ENCODE measurements at regions not wholly inside any gene's neighbourhood (a gene's known extent, or its start where the extent isn't known, plus 50 kb on each side); places are given as distances from the start of the nearest gene placed in this dataset.
"Not testable (repeated sequence)": the region's sequence is repeated elsewhere in the genome, so short reads cannot be mapped to it uniquely, and the experiment has no call there.

DNA sequence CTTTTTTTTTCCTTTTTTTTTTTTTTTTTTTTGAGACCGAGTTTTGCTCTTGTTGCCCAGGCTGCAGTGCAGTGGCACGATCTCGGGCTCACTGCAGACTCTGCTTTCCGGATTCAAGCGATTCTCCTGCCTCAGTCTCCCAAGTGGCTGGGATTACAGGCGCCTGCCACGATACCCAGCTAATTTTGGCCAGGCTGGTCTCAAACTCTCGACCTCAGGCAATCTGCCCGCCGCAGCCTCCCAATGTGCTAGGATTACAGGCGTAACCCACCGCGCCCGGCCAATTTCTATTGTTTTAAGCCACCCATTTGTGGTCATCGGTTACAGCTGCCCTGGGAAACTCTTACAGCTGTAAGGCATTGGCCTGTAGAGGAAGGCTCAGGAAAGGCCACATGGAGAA, 617.7 kb downstream of the GABRG2 start (continued):
- no peak for TF ChIP-seq ZNF302 (CRISPR knock-in tag; IDR thresholded peaks at IDR 0.05)
- no peak for TF ChIP-seq KDM1A (IDR thresholded peaks at IDR 0.05; ENCODE audit: low read depth)
- TF ChIP-seq CBX2 (IDR thresholded peaks at IDR 0.05; ENCODE audit: borderline replicate concordance, low read depth), result no peak
- no peak for TF ChIP-seq HOXB13 (CRISPR knock-in tag; IDR thresholded peaks at IDR 0.05; ENCODE audit: low read depth)
- TF ChIP-seq JUN (IDR thresholded peaks at IDR 0.05), result no peak

DNA sequence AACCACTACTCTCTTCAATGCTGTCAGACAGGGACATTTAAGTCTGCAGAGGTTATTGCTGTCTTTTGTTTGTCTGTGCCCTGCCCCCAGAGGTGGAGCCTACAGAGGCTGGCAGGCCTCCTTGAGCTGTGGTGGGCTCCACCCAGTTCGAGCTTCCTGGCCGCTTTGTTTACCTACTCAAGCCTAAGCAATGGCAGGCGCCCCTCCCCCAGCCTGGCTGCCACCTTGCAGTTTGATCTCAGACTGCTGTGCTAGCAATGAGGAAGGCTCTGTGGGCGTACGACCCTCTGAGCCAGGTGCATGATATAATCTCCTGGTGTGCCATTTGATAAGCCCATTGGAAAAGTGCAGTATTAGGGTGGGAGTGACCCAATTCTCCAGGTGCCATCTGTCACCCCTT, 628.7 kb downstream of the GABRG2 start:
- H3K4me3 ChIP-seq; POLR2A ChIA-PET; H3K27ac ChIP-seq; H3K9me3 ChIP-seq; H3K4me1 ChIP-seq; CTCF ChIA-PET; FAIRE-seq; DNase-seq (ENCODE audit: low read depth in 1 of 2, low spot score in 1 of 2); H3K4me2 ChIP-seq; ATAC-seq: not testable (repeated sequence)
- 0% methylated on average over 3 of the region's 5 CpGs for WGBS (ENCODE audit: missing lambda C conversion rate)

GRCh38 chr5:162699361-162699760, 631.8 kb downstream of the GABRG2 start:
- FAIRE-seq (no peak), ATAC-seq (no peak), DNase-seq (ENCODE audit: low read depth in 1 of 2, low spot score in 1 of 2) (no peak)
- ChIA-PET CTCF (no interaction called here), POLR2A (no interaction called here)
- no peak overlapping the region for H3K27ac ChIP-seq
- no peaks in the 10 kb centered on the region for H3K4me1 ChIP-seq
- H3K4me3 ChIP-seq, result no peak overlapping the region
- H3K9me3 ChIP-seq, result no peaks in the 10 kb centered on the region
- H3K4me2 ChIP-seq, result no peak overlapping the region
- no peak for TF ChIP-seq ZSCAN20 (CRISPR knock-in tag; IDR thresholded peaks at IDR 0.05)
- no peak for TF ChIP-seq FOSB (CRISPR knock-in tag; IDR thresholded peaks at IDR 0.05)
- no peak for TF ChIP-seq JUNB (IDR thresholded peaks at IDR 0.05)
- no peak for TF ChIP-seq EHF (CRISPR knock-in tag; IDR thresholded peaks at IDR 0.05)
- TF ChIP-seq, protein P1, sequence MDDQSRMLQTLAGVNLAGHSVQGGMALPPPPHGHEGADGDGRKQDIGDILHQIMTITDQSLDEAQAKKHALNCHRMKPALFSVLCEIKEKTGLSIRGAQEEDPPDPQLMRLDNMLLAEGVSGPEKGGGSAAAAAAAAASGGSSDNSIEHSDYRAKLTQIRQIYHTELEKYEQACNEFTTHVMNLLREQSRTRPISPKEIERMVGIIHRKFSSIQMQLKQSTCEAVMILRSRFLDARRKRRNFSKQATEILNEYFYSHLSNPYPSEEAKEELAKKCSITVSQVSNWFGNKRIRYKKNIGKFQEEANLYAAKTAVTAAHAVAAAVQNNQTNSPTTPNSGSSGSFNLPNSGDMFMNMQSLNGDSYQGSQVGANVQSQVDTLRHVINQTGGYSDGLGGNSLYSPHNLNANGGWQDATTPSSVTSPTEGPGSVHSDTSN (IDR thresholded peaks at IDR 0.05), result no peak
- no peak for TF ChIP-seq HOXB13 (CRISPR knock-in tag; IDR thresholded peaks at IDR 0.05; ENCODE audit: low read depth)
- TF ChIP-seq CEBPB (IDR thresholded peaks at IDR 0.05), result no peak
- TF ChIP-seq, protein P2, sequence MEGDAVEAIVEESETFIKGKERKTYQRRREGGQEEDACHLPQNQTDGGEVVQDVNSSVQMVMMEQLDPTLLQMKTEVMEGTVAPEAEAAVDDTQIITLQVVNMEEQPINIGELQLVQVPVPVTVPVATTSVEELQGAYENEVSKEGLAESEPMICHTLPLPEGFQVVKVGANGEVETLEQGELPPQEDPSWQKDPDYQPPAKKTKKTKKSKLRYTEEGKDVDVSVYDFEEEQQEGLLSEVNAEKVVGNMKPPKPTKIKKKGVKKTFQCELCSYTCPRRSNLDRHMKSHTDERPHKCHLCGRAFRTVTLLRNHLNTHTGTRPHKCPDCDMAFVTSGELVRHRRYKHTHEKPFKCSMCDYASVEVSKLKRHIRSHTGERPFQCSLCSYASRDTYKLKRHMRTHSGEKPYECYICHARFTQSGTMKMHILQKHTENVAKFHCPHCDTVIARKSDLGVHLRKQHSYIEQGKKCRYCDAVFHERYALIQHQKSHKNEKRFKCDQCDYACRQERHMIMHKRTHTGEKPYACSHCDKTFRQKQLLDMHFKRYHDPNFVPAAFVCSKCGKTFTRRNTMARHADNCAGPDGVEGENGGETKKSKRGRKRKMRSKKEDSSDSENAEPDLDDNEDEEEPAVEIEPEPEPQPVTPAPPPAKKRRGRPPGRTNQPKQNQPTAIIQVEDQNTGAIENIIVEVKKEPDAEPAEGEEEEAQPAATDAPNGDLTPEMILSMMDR (IDR thresholded peaks at IDR 0.05), result no peak
- TF ChIP-seq RAD21 (conservative IDR thresholded peaks at IDR 0.05 in 1 of 2, IDR thresholded peaks at IDR 0.05 in 1 of 2), result no peak
- TF ChIP-seq HOXB5 (CRISPR knock-in tag; IDR thresholded peaks at IDR 0.05), result no peak
- TF ChIP-seq HOXA7 (CRISPR knock-in tag; IDR thresholded peaks at IDR 0.05), result no peak
- TF ChIP-seq FOXS1 (CRISPR knock-in tag; IDR thresholded peaks at IDR 0.05), result no peak
- no peak for TF ChIP-seq BHLHE40 (IDR thresholded peaks at IDR 0.05; ENCODE audit: low read depth, low read length)
- no peak for TF ChIP-seq MAZ (IDR thresholded peaks at IDR 0.05; ENCODE audit: borderline replicate concordance, low read depth, low read length)
- TF ChIP-seq MAX (IDR thresholded peaks at IDR 0.05), result no peak
- TF ChIP-seq NFE2L2 (conservative IDR thresholded peaks at IDR 0.05; ENCODE audit: low read length), result no peak
- no peak for TF ChIP-seq CBX2 (IDR thresholded peaks at IDR 0.05; ENCODE audit: borderline replicate concordance, low read depth)
- TF ChIP-seq NPAS2 (CRISPR knock-in tag; IDR thresholded peaks at IDR 0.05; ENCODE audit: borderline replicate concordance), result no peak
- 2% methylated on average over 4 of the region's 4 CpGs for WGBS (ENCODE audit: missing lambda C conversion rate)

DNA sequence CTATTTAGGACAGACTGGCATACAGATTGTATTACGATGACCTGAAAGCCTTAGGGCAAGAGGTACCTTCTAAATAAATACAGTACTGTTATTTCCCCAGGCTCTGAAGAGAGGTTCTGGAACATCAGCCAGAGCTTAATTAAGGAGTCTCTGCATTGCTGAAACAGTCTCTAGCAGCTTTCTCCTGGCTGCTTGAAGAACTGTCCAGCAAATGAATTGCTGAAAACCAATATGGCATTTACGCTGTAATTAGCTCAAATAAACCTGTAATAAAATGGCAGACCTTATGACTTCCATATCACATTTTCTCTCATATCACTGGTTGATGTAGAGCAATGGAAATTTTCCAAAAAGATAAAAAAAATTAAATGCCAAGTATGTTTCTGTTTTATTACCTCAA, 636.3 kb downstream of the GABRG2 start:
- no peak for TF ChIP-seq REST (IDR thresholded peaks at IDR 0.05)
- H3K4me1 ChIP-seq, result no peaks in the 10 kb centered on the region
- no peaks in the 10 kb centered on the region for H3K9me3 ChIP-seq
- FAIRE-seq (no peak), DNase-seq (ENCODE audit: low read depth in 1 of 2, low spot score in 1 of 2) (no peak), ATAC-seq (no peak)
- H3K27ac ChIP-seq, result no peak overlapping the region
- WGBS (ENCODE audit: missing lambda C conversion rate), result 4% methylated on average over 2 of the region's 2 CpGs
- no peak overlapping the region for H3K4me2 ChIP-seq
- POLR2A ChIA-PET, result no interaction called here
- CTCF ChIA-PET, result no interaction called here
- no peak overlapping the region for H3K4me3 ChIP-seq
